ENCODE measurements at regions not wholly inside any gene's neighbourhood (a gene's known extent, or its start where the extent isn't known, plus 50 kb on each side); places are given as distances from the start of the nearest gene placed in this dataset.
A peak's percentile ranks its signal among the peaks of the same experiment; 100 is the strongest.
"Not testable (repeated sequence)": the region's sequence is repeated elsewhere in the genome, so short reads cannot be mapped to it uniquely, and the experiment has no call there.

GRCh38 chrY:20891440-20892160 is 135.7 kb downstream of the RPS4Y2 start:
- DNase-seq = no peak

GRCh38 chrY:20925350-20926091 is 169.6 kb downstream of the RPS4Y2 start:
- DNase-seq = peak; percentile 1

GRCh38 chrY:20929691-20930342 is 173.9 kb downstream of the RPS4Y2 start:
- DNase-seq = no peak

GRCh38 chrY:20936709-20937251 is 180.9 kb downstream of the RPS4Y2 start:
- not testable (repeated sequence) for DNase-seq

GRCh38 chrY:20961512-20961911 is 205.6 kb downstream of the RPS4Y2 start:
- no peak for DNase-seq

GRCh38 chrY:20967828-20968227 is 211.9 kb downstream of the RPS4Y2 start:
- DNase-seq = no peak

GRCh38 chrY:20968237-20968636 is 212.3 kb downstream of the RPS4Y2 start:
- no peak for DNase-seq

- no peak for DNase-seq
Measured at GRCh38 chrY:20971371-20971770, 215.5 kb downstream of the RPS4Y2 start.

- no peak for DNase-seq
Measured at GRCh38 chrY:20986037-20986436, 230.1 kb downstream of the RPS4Y2 start.

GRCh38 chrY:20990123-20990522 is 234.2 kb downstream of the RPS4Y2 start:
- no peak for DNase-seq

GRCh38 chrY:20990869-20991548 is 235.1 kb downstream of the RPS4Y2 start:
- DNase-seq = no peak

- DNase-seq = no peak
Measured at GRCh38 chrY:20997355-20997754, 241.4 kb downstream of the RPS4Y2 start.

- peak; percentile 20 for DNase-seq
Measured at GRCh38 chrY:20998016-20998415, 242.1 kb downstream of the RPS4Y2 start.

GRCh38 chrY:20998483-20998882 is 242.6 kb downstream of the RPS4Y2 start:
- no peak for DNase-seq

GRCh38 chrY:21001102-21001501 is 245.2 kb downstream of the RPS4Y2 start:
- no peak for DNase-seq

- DNase-seq = peak; percentile 20
Measured at GRCh38 chrY:21003059-21003458, 247.2 kb downstream of the RPS4Y2 start.

- DNase-seq = no peak
Measured at GRCh38 chrY:21005531-21005930, 249.6 kb downstream of the RPS4Y2 start.

GRCh38 chrY:21021811-21022210 is 265.9 kb downstream of the RPS4Y2 start:
- no peak for DNase-seq

- peak; percentile 36 for DNase-seq
Measured at GRCh38 chrY:21022326-21023044, 266.6 kb downstream of the RPS4Y2 start.

- no peak for DNase-seq
Measured at GRCh38 chrY:21023906-21024305, 268.0 kb downstream of the RPS4Y2 start.

- DNase-seq = no peak
Measured at GRCh38 chrY:21028506-21028905, 272.6 kb downstream of the RPS4Y2 start.

GRCh38 chrY:21033363-21033762 is 277.5 kb downstream of the RPS4Y2 start:
- DNase-seq = no peak
